ENCODE measurements at regions not wholly inside any gene's neighbourhood (a gene's known extent, or its start where the extent isn't known, plus 50 kb on each side); places are given as distances from the start of the nearest gene placed in this dataset.

- H3K4ac ChIP-seq (ENCODE audit: low read depth, low read length) = no peak overlapping the region
- H4K20me1 ChIP-seq (ENCODE audit: insufficient read depth, low read length) = no peaks in the 10 kb centered on the region
- no peaks in the 10 kb centered on the region for H3K36me3 ChIP-seq (ENCODE audit: control insufficient read depth, insufficient read depth, low read length)
- in situ Hi-C loops (cut with MboI; ENCODE audit: low sequenced_read_pairs) (loop anchor here (25.0 kb wide), 1 partner anchor 1320 kb away; no protein-coding TSS in a partner anchor), intact Hi-C loops (cut with micrococcal nuclease) (no loop called here), dilution Hi-C loops (cut with HindIII; ENCODE audit: low sequenced_read_pairs, unreplicated experiment) (no loop called here)
- H3K23ac ChIP-seq (ENCODE audit: low read depth, low read length) = no peak overlapping the region
- no peak overlapping the region for H3K56ac ChIP-seq (ENCODE audit: extremely low read depth, insufficient read depth, low read length)
- DNase-seq = no peak
- TF ChIP-seq MAZ (IDR thresholded peaks at IDR 0.05; ENCODE audit: borderline replicate concordance, low read depth, low read length) (no peak), RCOR1 (IDR thresholded peaks at IDR 0.05; ENCODE audit: insufficient replicate concordance, low read length) (no peak), NFE2L2 (IDR thresholded peaks at IDR 0.05; ENCODE audit: low read depth, low read length) (no peak), ELK1 (IDR thresholded peaks at IDR 0.05; ENCODE audit: borderline replicate concordance, low read depth, low read length) (no peak), BHLHE40 (IDR thresholded peaks at IDR 0.05; ENCODE audit: low read depth, low read length) (no peak), MXI1 (IDR thresholded peaks at IDR 0.05; ENCODE audit: borderline replicate concordance, low read depth, low read length) (no peak), POLR2A (IDR thresholded peaks at IDR 0.05; ENCODE audit: low read depth, low read length) (no peak), FOS (IDR thresholded peaks at IDR 0.05; ENCODE audit: low read depth, low read length) (no peak), SMC3 (IDR thresholded peaks at IDR 0.05; ENCODE audit: low read depth, low read length) (no peak), CHD1 (IDR thresholded peaks at IDR 0.05; ENCODE audit: low read depth, low read length) (no peak), USF2 (IDR thresholded peaks at IDR 0.05; ENCODE audit: low read depth, low read length) (no peak), CTCF (conservative IDR thresholded peaks at IDR 0.05; ENCODE audit: low read depth, low read length) (no peak), MAFK (IDR thresholded peaks at IDR 0.05; ENCODE audit: low read depth, low read length) (no peak), CEBPB (IDR thresholded peaks at IDR 0.05; ENCODE audit: low read depth, low read length) (no peak), RAD21 (IDR thresholded peaks at IDR 0.05; ENCODE audit: low read length) (no peak), RFX5 (IDR thresholded peaks at IDR 0.05; ENCODE audit: low read depth, low read length) (no peak)
- H3K9me3 ChIP-seq (ENCODE audit: control insufficient read depth, insufficient read depth, low read length) = no peaks in the 10 kb centered on the region
- no peaks in the 10 kb centered on the region for H3K27me3 ChIP-seq (ENCODE audit: control insufficient read depth, insufficient read depth, low read length)
- H3K27ac ChIP-seq (ENCODE audit: insufficient read depth, low read length) = no peak overlapping the region
- POLR2A ChIA-PET (ENCODE audit: unreplicated experiment) = no interaction called here
- no peak overlapping the region for H3K9ac ChIP-seq (ENCODE audit: low read depth, low read length)
- no peak overlapping the region for H2AFZ ChIP-seq (replicated peaks; ENCODE audit: low read length, poor library complexity)
- no peak overlapping the region for H2BK5ac ChIP-seq (ENCODE audit: low read depth, low read length, poor library complexity, severe bottlenecking)
- no peak overlapping the region for H2BK20ac ChIP-seq (ENCODE audit: low read depth, low read length)
- H2BK15ac ChIP-seq (ENCODE audit: low read depth, low read length) = no peak overlapping the region
- no peak overlapping the region for H2BK120ac ChIP-seq (ENCODE audit: low read depth, low read length)
- no peak overlapping the region for H2AK9ac ChIP-seq (replicated peaks; ENCODE audit: low read depth, low read length, poor library complexity)
- CTCF ChIA-PET = interaction anchor here (1.2 to 1.5 kb wide), 1 partner anchor 12 kb away, joined by 5 to 7 read pairs; no protein-coding TSS in a partner anchor
- H3K9me1 ChIP-seq (ENCODE audit: insufficient read depth, low read length) = no peaks in the 10 kb centered on the region
- H4K5ac ChIP-seq (ENCODE audit: low read depth, low read length) = no peak overlapping the region
- no TSS peak for BruUV-seq (replicated peaks)
- H3K79me1 ChIP-seq (ENCODE audit: low read depth in 1 of 2, low read length in 2 of 2) = no peaks in the 10 kb centered on the region
- H3K4me3 ChIP-seq (ENCODE audit: insufficient read depth, low read depth, low read length) = no peak overlapping the region
- ATAC-seq (ENCODE audit: low read depth) = no peak
- H4K8ac ChIP-seq (ENCODE audit: low read depth in 2 of 2, low read length in 2 of 2) = no peak overlapping the region
- H4K91ac ChIP-seq (ENCODE audit: insufficient read depth, low read depth, low read length) = no peak overlapping the region
- WGBS, 2 experiments (ENCODE audit: extremely low coverage in 2 of 2, insufficient read length in 1 of 2) = no CpG with 5 or more reads among the region's 2 CpGs
- no peak overlapping the region for H3K18ac ChIP-seq (ENCODE audit: low read depth, low read length)
- no peak overlapping the region for H2AK5ac ChIP-seq (ENCODE audit: low read depth, low read length)
- H3K4me2 ChIP-seq (ENCODE audit: low read depth, low read length) = no peak overlapping the region
- H3K14ac ChIP-seq (replicated peaks; ENCODE audit: low read depth, low read length) = no peak overlapping the region
- no peaks in the 10 kb centered on the region for H3K4me1 ChIP-seq (ENCODE audit: control insufficient read depth, insufficient read depth, low read length)
Observed at GRCh38 chr15:94107652-94108051, 123.7 kb upstream of the MCTP2 start.
